Thymus (tissue), 11 donors: ENCODE measurements at regions not wholly inside any gene's neighbourhood (a gene's known extent, or its start where the extent isn't known, plus 50 kb on each side); places are given as distances from the start of the nearest gene placed in this dataset.

Source experiments
- DNase-seq, 9 donors: peaks; one replicate each; pipeline ENCODE4 v3.0.0-alpha.2; 2013; ENCODE audit warnings: low spot score in 9 of 9, low read depth in 6 of 9, missing footprints in 1 of 9
- H3K27ac ChIP-seq, 2 donors: one replicate each; pipeline ENCODE4 v1.5.1; 2013; ENCODE audit warnings: control low read depth in 1 of 2, low read depth in 1 of 2, low read length in 1 of 2, mild to moderate bottlenecking in 1 of 2, moderate library complexity in 1 of 2
- H3K27me3 ChIP-seq, 2 donors: one replicate each; pipeline ENCODE4 v1.5.1; 2013; ENCODE audit warnings: low read length in 1 of 2; ENCODE audit not compliant: control insufficient read depth in 2 of 2, insufficient read depth in 1 of 2
- H3K36me3 ChIP-seq, 2 donors: one replicate each; pipeline ENCODE4 v1.5.1; 2013; ENCODE audit warnings: low read length in 1 of 2, mild to moderate bottlenecking in 1 of 2, moderate library complexity in 1 of 2; ENCODE audit not compliant: control insufficient read depth in 2 of 2, insufficient read depth in 2 of 2
- H3K4me1 ChIP-seq, 2 donors: one replicate each; pipeline ENCODE4 v1.5.1; 2013; ENCODE audit warnings: low read length in 2 of 2; ENCODE audit not compliant: control insufficient read depth in 2 of 2, insufficient read depth in 2 of 2
- H3K4me3 ChIP-seq, 2 donors: one replicate each; pipeline ENCODE4 v1.5.1; 2013; ENCODE audit warnings: low read length in 2 of 2, control low read depth in 1 of 2, mild to moderate bottlenecking in 1 of 2
- H3K9me3 ChIP-seq, 2 donors: one replicate each; pipeline ENCODE4 v1.5.1; 2013; ENCODE audit warnings: low read length in 1 of 2, mild to moderate bottlenecking in 1 of 2; ENCODE audit not compliant: control insufficient read depth in 2 of 2, insufficient read depth in 1 of 2
- WGBS: extraction: QIAGEN DNeasy Blood & Tissue Kit; methylation state at CpG from one replicate; pipeline ENCODE4 v1.1.7; 2013; 5-methylcytosine and 5-hydroxymethylcytosine counted together
- donor health status: healthy.

GRCh38 chr13:106262886-106263285 lies 272.6 kb downstream of the EFNB2 start:
- 97% methylated on average over 8 of the region's 8 CpGs for WGBS
- Histone ChIP-seq H3K4me3 (no peak overlapping the region), H3K4me1 (no peaks in the 10 kb centered on the region)

GRCh38 chr13:106261450-106261849 lies 274.0 kb downstream of the EFNB2 start:
- peaks cover 2 to 18% of the 10 kb centered on the region in 2 donors for H3K9me3 ChIP-seq
- H3K4me3 ChIP-seq = no peak overlapping the region
- DNase-seq = no peak
- H3K27me3 ChIP-seq = no peaks in the 10 kb centered on the region
- H3K4me1 ChIP-seq = no peaks in the 10 kb centered on the region
- WGBS = 98% methylated on average over 7 of the region's 7 CpGs
- no peaks in the 10 kb centered on the region for H3K36me3 ChIP-seq
- H3K27ac ChIP-seq = no peak overlapping the region

More at GRCh38 chr13:106262886-106263285, 272.6 kb downstream of the EFNB2 start:
- H3K9me3 ChIP-seq = peaks cover 2 to 18% of the 10 kb centered on the region in 2 donors
- H3K36me3 ChIP-seq = no peaks in the 10 kb centered on the region
- DNase-seq = no peak
- no peaks in the 10 kb centered on the region for H3K27me3 ChIP-seq
- no peak overlapping the region for H3K27ac ChIP-seq

DNA sequence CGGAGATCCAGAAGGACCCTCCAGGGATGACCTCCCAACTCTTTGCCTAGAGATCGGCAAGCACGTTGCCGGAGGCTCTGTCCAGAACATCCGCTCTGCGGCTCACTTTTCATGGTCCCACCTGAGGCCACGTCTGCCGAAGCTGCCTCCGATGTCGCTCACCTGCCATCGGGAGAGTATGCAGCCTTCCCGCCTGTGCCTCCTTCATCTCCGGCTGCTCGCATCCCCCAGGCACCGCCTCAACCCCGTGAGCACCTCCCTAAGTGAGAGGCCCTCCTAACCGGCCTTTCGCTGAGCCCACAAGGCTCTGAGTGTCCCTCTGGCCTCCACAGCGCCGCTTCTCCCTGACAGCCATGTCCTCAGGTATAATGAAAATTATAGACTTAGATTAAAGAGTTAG lies 275.1 kb downstream of the EFNB2 start:
- no peak for DNase-seq
- peaks cover 2 to 18% of the 10 kb centered on the region in 2 donors for H3K9me3 ChIP-seq
- no peaks in the 10 kb centered on the region for H3K36me3 ChIP-seq
- H3K27me3 ChIP-seq = no peaks in the 10 kb centered on the region
- H3K4me1 ChIP-seq = no peaks in the 10 kb centered on the region
- H3K27ac ChIP-seq = no peak overlapping the region
- H3K4me3 ChIP-seq = no peak overlapping the region
- WGBS = 98% methylated on average over 20 of the region's 20 CpGs

GRCh38 chr13:106259928-106260327 lies 275.5 kb downstream of the EFNB2 start:
- Histone ChIP-seq H3K9me3 (peaks cover 2 to 18% of the 10 kb centered on the region in 2 donors), H3K36me3 (no peaks in the 10 kb centered on the region), H3K4me3 (no peak overlapping the region), H3K4me1 (no peaks in the 10 kb centered on the region), H3K27ac (no peak overlapping the region), H3K27me3 (no peaks in the 10 kb centered on the region)
- WGBS = 97% methylated on average over 19 of the region's 19 CpGs
- DNase-seq = no peak

DNA sequence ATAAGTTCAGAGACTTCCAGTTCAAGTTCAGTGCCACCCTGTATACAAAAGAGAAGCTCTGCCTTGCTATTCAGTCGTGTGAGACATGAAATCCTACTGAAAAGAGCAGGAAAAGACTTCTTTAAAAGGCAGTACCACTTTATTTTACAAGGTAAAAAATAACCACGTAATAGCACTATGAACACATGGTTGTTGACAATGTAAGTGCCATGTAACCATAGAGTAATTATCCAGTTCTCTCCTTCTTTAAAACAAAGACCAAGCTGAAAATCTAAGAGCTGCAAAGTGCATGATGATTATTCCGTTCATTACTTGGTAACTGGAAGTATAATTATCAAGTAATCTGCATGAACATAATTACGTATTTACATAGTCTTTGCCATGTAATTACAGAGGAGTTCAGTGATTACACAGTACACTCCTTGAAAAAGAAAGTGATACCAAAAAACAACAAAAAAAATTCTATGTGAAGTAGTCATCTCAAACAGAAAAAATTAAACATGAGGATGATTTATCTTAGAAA lies 288.7 kb downstream of the EFNB2 start:
- Histone ChIP-seq H3K27ac (no peak overlapping the region), H3K27me3 (no peaks in the 10 kb centered on the region), H3K4me1 (no peaks in the 10 kb centered on the region), H3K4me3 (no peak overlapping the region), H3K36me3 (no peaks in the 10 kb centered on the region), H3K9me3 (no peaks in the 10 kb centered on the region)
- 87% methylated on average over 4 of the region's 4 CpGs for WGBS
- DNase-seq = no peak

DNA sequence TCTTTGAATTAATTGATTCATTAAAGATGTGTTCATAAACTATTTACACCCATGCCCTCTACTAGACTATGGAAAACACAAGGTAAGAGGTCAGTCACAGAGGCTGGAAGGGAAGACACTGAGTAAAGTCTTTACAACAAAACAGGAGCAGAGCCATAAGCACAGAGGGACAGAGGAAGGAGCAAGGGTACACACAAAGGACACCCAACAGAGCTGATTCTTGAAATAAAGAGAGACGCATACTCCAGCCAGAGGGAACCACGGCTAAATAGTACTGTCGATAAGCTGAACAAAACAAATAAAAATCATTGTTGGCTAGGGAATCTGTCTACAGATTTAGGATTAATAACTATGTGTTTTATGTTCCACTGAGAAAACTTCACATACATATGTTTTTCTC lies 289.2 kb downstream of the EFNB2 start:
- Histone ChIP-seq H3K36me3 (no peaks in the 10 kb centered on the region), H3K4me3 (no peak overlapping the region), H3K9me3 (no peaks in the 10 kb centered on the region), H3K27me3 (no peaks in the 10 kb centered on the region), H3K27ac (no peak overlapping the region), H3K4me1 (no peaks in the 10 kb centered on the region)
- 99% methylated on average over 3 of the region's 3 CpGs for WGBS
- DNase-seq = no peak

- H3K4me3 ChIP-seq = no peak overlapping the region
- H3K4me1 ChIP-seq = no peaks in the 10 kb centered on the region
- H3K27me3 ChIP-seq = no peaks in the 10 kb centered on the region
- H3K9me3 ChIP-seq = no peaks in the 10 kb centered on the region
- H3K36me3 ChIP-seq = no peaks in the 10 kb centered on the region
- DNase-seq = no peak
- 95% methylated on average over 6 of the region's 6 CpGs for WGBS
- no peak overlapping the region for H3K27ac ChIP-seq
These were observed 292.4 kb downstream of the EFNB2 start for GRCh38 chr13:106243011-106243565.

DNA sequence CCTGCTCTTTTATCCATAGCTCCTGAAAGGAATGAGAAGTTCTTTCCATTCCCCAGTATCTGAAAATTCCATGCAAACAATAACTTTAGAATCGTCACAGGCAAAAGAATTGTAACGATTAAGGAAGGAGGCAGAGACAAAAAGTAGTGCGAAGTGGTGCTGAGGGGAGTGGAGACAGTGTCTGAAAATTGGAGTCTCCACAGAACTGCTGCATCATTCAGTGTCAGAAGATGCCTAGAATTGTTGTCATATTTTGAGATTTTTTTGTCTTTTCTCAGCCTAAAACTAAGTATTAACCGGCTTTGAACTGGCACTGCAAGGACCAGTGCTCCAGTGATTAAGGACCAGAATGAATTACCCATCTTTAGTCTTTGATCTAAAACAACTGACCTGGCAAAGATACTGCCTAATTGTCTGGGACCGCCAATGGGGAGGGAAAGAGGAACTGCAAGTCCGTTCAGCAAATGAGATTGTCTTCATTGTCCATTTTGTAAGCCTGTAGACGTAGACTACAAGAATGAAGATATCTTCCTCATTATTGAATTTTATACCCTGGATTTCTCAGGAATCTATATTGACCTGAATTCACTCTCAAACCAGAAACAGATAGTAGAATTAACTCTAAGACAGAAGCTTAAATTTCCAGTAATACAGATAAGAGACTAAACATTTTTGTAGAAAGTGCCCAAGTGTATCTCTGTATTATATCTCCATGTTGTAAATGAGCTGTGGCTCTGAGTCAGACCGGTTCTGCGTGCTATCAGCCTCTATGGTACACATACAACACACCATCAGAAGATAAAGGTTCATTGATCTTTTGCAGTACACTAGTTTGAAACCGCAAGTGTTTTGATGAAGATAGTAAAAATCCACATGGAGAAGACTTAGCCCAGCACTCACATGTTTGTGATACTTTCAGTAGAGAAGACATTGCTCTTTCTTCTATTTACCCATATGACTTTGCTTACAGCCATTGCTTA lies 293.2 kb downstream of the EFNB2 start:
- DNase-seq = no peak
- no peaks in the 10 kb centered on the region for H3K27me3 ChIP-seq
- 94% methylated on average over 10 of the region's 10 CpGs for WGBS

GRCh38 chr13:106238690-106239089 lies 296.8 kb downstream of the EFNB2 start:
- no peaks in the 10 kb centered on the region for H3K4me1 ChIP-seq
- no peak overlapping the region for H3K4me3 ChIP-seq
- DNase-seq = no peak
- no peak overlapping the region for H3K27ac ChIP-seq
- no peaks in the 10 kb centered on the region for H3K27me3 ChIP-seq
- H3K36me3 ChIP-seq = no peaks in the 10 kb centered on the region
- H3K9me3 ChIP-seq = no peaks in the 10 kb centered on the region
- WGBS = 92% methylated on average over 8 of the region's 8 CpGs

More for the DNA sequence above, 293.2 kb downstream of the EFNB2 start:
- Histone ChIP-seq H3K4me3 (no peak overlapping the region), H3K9me3 (no peaks in the 10 kb centered on the region), H3K36me3 (no peaks in the 10 kb centered on the region), H3K27ac (no peak overlapping the region), H3K4me1 (no peaks in the 10 kb centered on the region)
